Erythroblast (primary cell): ENCODE measurements at regions not wholly inside any gene's neighbourhood (a gene's known extent, or its start where the extent isn't known, plus 50 kb on each side); places are given as distances from the start of the nearest gene placed in this dataset.

Experiments used
- GATA1 ChIP-seq: IDR thresholded peaks from 2 replicates; pipeline ENCODE4 v1.6.1; 2011; ENCODE audit warnings: low read depth, mild to moderate bottlenecking, control low read depth, low read length, moderate library complexity
- POLR2A ChIP-seq: IDR thresholded peaks from 2 replicates; pipeline ENCODE4 v1.6.1; 2011; ENCODE audit warnings: mild to moderate bottlenecking, low read length

DNA sequence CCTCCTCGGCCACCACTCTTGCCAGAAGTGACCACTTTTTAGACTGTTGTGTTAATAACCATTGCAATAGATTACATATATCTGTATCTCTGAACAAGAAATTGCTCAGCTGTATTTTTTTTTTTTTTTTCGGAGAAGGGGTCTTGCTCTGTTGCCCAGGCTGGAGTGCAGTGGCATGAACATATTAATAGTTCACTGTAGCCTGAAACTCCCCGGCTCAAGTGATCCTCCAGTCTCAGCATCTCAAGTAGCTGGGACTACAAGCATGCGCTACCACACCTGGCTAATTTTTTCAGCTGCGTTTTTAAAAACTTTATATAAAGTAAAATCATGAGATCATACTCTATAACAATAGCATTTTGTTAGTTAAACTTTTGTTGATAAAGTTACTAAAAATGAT is 609.0 kb downstream of the ZNF385D start:
- TF ChIP-seq POLR2A (no peak), GATA1 (no peak)
